HepG2 (cell line): ENCODE measurements at regions not wholly inside any gene's neighbourhood (a gene's known extent, or its start where the extent isn't known, plus 50 kb on each side); places are given as distances from the start of the nearest gene placed in this dataset.

Experiments used
- ARHGAP35 ChIP-seq: sonication (generic); formaldehyde crosslinking; IDR thresholded peaks from 2 replicates; pipeline ENCODE4 v1.9.0; 2022; ENCODE audit warnings: mild to moderate bottlenecking, inconsistent platforms, moderate library complexity, missing genetic modification reagents, borderline replicate concordance
- ARNT2 ChIP-seq: sonication (generic); formaldehyde crosslinking; IDR thresholded peaks from 2 replicates; pipeline ENCODE4 v1.8.0; 2022; ENCODE audit warnings: mild to moderate bottlenecking, low read depth, missing genetic modification reagents, moderate library complexity
- CBX5 ChIP-seq: sonication (generic); formaldehyde crosslinking; IDR thresholded peaks from 2 replicates; pipeline ENCODE4 v1.4.0; 2020; ENCODE audit warnings: missing genetic modification reagents, borderline replicate concordance
- HNRNPUL1 ChIP-seq: fragments of 200-400 bp; formaldehyde crosslinking; IDR thresholded peaks from 2 replicates; pipeline ENCODE4 v1.6.1; 2017; ENCODE audit warnings: low read depth, mild to moderate bottlenecking, low read length, moderate library complexity
- JUNB ChIP-seq: sonication (generic); formaldehyde crosslinking; IDR thresholded peaks from 2 replicates; pipeline ENCODE4 v1.8.0; 2022; ENCODE audit warnings: missing genetic modification reagents, mild to moderate bottlenecking, borderline replicate concordance
- MAZ ChIP-seq, 2 experiments: sonication (generic) in 1 of 2; formaldehyde crosslinking in 1 of 2; IDR thresholded peaks; 2 replicates each; pipeline versions ENCODE4 v1.5.0 to v1.6.1; 2012 to 2020; ENCODE audit warnings: low read depth in 2 of 2, mild to moderate bottlenecking in 2 of 2, borderline replicate concordance in 1 of 2, improper control_type of control experiment in 1 of 2, low read length in 1 of 2, missing genetic modification reagents in 1 of 2, moderate library complexity in 1 of 2
- SOX5 ChIP-seq: IDR thresholded peaks from 2 replicates; pipeline ENCODE4 v1.6.1; 2016; ENCODE audit warnings: borderline replicate concordance
- STAG1 ChIP-seq: sonication (generic); formaldehyde crosslinking; IDR thresholded peaks from 2 replicates; pipeline ENCODE4 v1.4.0; 2020; ENCODE audit warnings: missing genetic modification reagents
- ZBTB21 ChIP-seq: sonication (generic); formaldehyde crosslinking; IDR thresholded peaks from 2 replicates; pipeline ENCODE4 v1.4.0; 2020; ENCODE audit warnings: missing genetic modification reagents
- ZNF430 ChIP-seq: sonication (generic); formaldehyde crosslinking; IDR thresholded peaks from 2 replicates; pipeline ENCODE4 v1.9.0; 2021; ENCODE audit warnings: mild to moderate bottlenecking, missing genetic modification reagents
- ZNF563 ChIP-seq: sonication (generic); formaldehyde crosslinking; IDR thresholded peaks from 2 replicates; pipeline ENCODE4 v1.8.0; 2022; ENCODE audit warnings: mild to moderate bottlenecking, moderate library complexity, missing genetic modification reagents
- ZNF703 ChIP-seq: sonication (generic); formaldehyde crosslinking; IDR thresholded peaks from 2 replicates; pipeline ENCODE4 v1.5.1; 2020; ENCODE audit warnings: missing genetic modification reagents, mild to moderate bottlenecking, moderate library complexity, borderline replicate concordance
- TF ChIP-seq, protein P1 (sequence below): sonication (generic); formaldehyde crosslinking; IDR thresholded peaks from 2 replicates; pipeline ENCODE4 v1.5.1; 2020; ENCODE audit warnings: mild to moderate bottlenecking, missing genetic modification reagents, moderate library complexity
- TF ChIP-seq, protein P2 (sequence below): sonication (generic); formaldehyde crosslinking; IDR thresholded peaks from 2 replicates; pipeline ENCODE4 v1.4.0; 2020; ENCODE audit warnings: missing genetic modification reagents
- TF ChIP-seq, protein P3 (sequence below): sonication (generic); formaldehyde crosslinking; IDR thresholded peaks from 2 replicates; pipeline ENCODE4 v1.4.0; 2020; ENCODE audit warnings: missing genetic modification reagents, borderline replicate concordance
- TF ChIP-seq, protein P4 (sequence below): sonication (generic); formaldehyde crosslinking; IDR thresholded peaks from 2 replicates; pipeline ENCODE4 v1.5.1; 2020; ENCODE audit warnings: mild to moderate bottlenecking, missing genetic modification reagents, borderline replicate concordance

DNA sequence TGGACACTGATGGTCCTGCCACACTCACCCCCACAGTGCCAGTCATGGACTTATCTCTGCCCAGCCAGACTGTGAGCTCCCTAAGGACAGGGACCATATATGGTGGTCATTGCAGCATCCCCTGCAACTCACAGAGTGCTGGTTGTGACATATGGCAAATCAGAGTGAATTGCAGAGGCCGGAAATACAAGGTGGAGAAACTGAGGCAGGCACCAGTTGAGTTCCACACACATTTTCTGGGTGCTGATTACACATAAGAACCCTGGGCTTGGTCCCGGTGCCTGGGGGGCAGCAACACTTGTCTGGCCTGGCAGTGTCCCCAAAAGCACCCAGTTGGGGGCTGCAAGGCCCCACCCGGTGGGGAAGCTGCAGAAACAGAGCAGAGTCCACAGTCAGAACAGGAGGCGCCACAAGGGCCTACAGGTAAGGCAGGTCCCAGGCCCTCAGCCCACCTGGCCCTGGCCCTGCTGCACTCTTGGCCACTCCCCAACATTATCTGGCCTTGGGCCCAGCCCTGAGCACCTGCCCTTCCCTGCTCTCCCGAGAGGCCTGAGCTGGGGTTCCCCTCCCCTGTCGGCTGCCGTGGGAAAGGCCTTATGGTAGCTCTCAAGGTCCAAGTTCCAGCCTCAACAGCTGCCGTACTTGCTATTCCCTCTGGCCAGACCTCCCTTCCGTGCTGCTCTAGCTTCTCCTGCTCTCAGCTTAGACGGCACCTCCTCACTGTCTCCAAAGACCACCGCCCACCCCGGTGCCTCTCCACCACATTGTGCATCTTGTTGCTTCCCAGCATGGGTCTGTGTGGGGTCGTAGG, 140.8 kb upstream of the PTPN1 start (continued):
- TF ChIP-seq HNRNPUL1: no peak
- TF ChIP-seq ZNF703: no peak
- TF ChIP-seq STAG1: peak; percentile 52
- TF ChIP-seq, protein P1, sequence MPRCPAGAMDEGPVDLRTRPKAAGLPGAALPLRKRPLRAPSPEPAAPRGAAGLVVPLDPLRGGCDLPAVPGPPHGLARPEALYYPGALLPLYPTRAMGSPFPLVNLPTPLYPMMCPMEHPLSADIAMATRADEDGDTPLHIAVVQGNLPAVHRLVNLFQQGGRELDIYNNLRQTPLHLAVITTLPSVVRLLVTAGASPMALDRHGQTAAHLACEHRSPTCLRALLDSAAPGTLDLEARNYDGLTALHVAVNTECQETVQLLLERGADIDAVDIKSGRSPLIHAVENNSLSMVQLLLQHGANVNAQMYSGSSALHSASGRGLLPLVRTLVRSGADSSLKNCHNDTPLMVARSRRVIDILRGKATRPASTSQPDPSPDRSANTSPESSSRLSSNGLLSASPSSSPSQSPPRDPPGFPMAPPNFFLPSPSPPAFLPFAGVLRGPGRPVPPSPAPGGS (CRISPR knock-in tag): peak; percentile 88
- no peak; the same call in 1 of the 2 replicates for TF ChIP-seq JUNB (CRISPR knock-in tag)
- TF ChIP-seq ZNF563: 0 out of 2 replicates have a peak, but pooled peaks have one; percentile 23
- TF ChIP-seq MAZ (IDR thresholded peaks at IDR 0.05; ENCODE audit: borderline replicate concordance, low read depth, low read length): 0 out of 2 replicates have a peak, but pooled peaks have one; percentile 5
- 0 out of 2 replicates have a peak, but pooled peaks have one; percentile 27 for TF ChIP-seq MAZ (CRISPR knock-in tag; IDR thresholded peaks at IDR 0.05; ENCODE audit: low read depth)
- TF ChIP-seq, protein P2, sequence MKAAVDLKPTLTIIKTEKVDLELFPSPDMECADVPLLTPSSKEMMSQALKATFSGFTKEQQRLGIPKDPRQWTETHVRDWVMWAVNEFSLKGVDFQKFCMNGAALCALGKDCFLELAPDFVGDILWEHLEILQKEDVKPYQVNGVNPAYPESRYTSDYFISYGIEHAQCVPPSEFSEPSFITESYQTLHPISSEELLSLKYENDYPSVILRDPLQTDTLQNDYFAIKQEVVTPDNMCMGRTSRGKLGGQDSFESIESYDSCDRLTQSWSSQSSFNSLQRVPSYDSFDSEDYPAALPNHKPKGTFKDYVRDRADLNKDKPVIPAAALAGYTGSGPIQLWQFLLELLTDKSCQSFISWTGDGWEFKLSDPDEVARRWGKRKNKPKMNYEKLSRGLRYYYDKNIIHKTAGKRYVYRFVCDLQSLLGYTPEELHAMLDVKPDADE (CRISPR knock-in tag): no peak
- peak; percentile 85 for TF ChIP-seq ZNF430 (CRISPR knock-in tag)
- TF ChIP-seq ZBTB21 (CRISPR knock-in tag): no peak; the same call in 1 of the 2 replicates
- TF ChIP-seq CBX5 (CRISPR knock-in tag): peak; percentile 47; the same call in 1 of the 2 replicates
- TF ChIP-seq, protein P3, sequence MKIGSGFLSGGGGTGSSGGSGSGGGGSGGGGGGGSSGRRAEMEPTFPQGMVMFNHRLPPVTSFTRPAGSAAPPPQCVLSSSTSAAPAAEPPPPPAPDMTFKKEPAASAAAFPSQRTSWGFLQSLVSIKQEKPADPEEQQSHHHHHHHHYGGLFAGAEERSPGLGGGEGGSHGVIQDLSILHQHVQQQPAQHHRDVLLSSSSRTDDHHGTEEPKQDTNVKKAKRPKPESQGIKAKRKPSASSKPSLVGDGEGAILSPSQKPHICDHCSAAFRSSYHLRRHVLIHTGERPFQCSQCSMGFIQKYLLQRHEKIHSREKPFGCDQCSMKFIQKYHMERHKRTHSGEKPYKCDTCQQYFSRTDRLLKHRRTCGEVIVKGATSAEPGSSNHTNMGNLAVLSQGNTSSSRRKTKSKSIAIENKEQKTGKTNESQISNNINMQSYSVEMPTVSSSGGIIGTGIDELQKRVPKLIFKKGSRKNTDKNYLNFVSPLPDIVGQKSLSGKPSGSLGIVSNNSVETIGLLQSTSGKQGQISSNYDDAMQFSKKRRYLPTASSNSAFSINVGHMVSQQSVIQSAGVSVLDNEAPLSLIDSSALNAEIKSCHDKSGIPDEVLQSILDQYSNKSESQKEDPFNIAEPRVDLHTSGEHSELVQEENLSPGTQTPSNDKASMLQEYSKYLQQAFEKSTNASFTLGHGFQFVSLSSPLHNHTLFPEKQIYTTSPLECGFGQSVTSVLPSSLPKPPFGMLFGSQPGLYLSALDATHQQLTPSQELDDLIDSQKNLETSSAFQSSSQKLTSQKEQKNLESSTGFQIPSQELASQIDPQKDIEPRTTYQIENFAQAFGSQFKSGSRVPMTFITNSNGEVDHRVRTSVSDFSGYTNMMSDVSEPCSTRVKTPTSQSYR (CRISPR knock-in tag): no peak; the same call in 1 of the 2 replicates
- peak; percentile 56 for TF ChIP-seq SOX5 (CRISPR knock-in tag)
- peak; percentile 36; the same call in 1 of the 2 replicates for TF ChIP-seq ARHGAP35 (CRISPR knock-in tag)
- 0 out of 2 replicates have a peak, but pooled peaks have one; percentile 10 for TF ChIP-seq ARNT2 (CRISPR knock-in tag)
- TF ChIP-seq, protein P4, sequence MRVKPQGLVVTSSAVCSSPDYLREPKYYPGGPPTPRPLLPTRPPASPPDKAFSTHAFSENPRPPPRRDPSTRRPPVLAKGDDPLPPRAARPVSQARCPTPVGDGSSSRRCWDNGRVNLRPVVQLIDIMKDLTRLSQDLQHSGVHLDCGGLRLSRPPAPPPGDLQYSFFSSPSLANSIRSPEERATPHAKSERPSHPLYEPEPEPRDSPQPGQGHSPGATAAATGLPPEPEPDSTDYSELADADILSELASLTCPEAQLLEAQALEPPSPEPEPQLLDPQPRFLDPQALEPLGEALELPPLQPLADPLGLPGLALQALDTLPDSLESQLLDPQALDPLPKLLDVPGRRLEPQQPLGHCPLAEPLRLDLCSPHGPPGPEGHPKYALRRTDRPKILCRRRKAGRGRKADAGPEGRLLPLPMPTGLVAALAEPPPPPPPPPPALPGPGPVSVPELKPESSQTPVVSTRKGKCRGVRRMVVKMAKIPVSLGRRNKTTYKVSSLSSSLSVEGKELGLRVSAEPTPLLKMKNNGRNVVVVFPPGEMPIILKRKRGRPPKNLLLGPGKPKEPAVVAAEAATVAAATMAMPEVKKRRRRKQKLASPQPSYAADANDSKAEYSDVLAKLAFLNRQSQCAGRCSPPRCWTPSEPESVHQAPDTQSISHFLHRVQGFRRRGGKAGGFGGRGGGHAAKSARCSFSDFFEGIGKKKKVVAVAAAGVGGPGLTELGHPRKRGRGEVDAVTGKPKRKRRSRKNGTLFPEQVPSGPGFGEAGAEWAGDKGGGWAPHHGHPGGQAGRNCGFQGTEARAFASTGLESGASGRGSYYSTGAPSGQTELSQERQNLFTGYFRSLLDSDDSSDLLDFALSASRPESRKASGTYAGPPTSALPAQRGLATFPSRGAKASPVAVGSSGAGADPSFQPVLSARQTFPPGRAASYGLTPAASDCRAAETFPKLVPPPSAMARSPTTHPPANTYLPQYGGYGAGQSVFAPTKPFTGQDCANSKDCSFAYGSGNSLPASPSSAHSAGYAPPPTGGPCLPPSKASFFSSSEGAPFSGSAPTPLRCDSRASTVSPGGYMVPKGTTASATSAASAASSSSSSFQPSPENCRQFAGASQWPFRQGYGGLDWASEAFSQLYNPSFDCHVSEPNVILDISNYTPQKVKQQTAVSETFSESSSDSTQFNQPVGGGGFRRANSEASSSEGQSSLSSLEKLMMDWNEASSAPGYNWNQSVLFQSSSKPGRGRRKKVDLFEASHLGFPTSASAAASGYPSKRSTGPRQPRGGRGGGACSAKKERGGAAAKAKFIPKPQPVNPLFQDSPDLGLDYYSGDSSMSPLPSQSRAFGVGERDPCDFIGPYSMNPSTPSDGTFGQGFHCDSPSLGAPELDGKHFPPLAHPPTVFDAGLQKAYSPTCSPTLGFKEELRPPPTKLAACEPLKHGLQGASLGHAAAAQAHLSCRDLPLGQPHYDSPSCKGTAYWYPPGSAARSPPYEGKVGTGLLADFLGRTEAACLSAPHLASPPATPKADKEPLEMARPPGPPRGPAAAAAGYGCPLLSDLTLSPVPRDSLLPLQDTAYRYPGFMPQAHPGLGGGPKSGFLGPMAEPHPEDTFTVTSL (CRISPR knock-in tag): no peak
